ENCODE measurements at regions not wholly inside any gene's neighbourhood (a gene's known extent, or its start where the extent isn't known, plus 50 kb on each side); places are given as distances from the start of the nearest gene placed in this dataset.
A peak's percentile ranks its signal among the peaks of the same experiment; 100 is the strongest.

- no peak for DNase-seq (ENCODE audit: low read depth in 2 of 2)
Measured at GRCh38 chr2:221135699-221136098, 436.4 kb downstream of the EPHA4 start.

GRCh38 chr2:221137385-221137784 is 434.7 kb downstream of the EPHA4 start:
- no peak for DNase-seq (ENCODE audit: low read depth in 2 of 2)

GRCh38 chr2:221142341-221142740 is 429.8 kb downstream of the EPHA4 start:
- no peak for DNase-seq (ENCODE audit: low read depth in 2 of 2)

- no peak for DNase-seq (ENCODE audit: low read depth in 2 of 2)
Measured at GRCh38 chr2:221143231-221143630, 428.9 kb downstream of the EPHA4 start.

- no peak for DNase-seq (ENCODE audit: low read depth in 2 of 2)
Measured at GRCh38 chr2:221144909-221145308, 427.2 kb downstream of the EPHA4 start.

DNA sequence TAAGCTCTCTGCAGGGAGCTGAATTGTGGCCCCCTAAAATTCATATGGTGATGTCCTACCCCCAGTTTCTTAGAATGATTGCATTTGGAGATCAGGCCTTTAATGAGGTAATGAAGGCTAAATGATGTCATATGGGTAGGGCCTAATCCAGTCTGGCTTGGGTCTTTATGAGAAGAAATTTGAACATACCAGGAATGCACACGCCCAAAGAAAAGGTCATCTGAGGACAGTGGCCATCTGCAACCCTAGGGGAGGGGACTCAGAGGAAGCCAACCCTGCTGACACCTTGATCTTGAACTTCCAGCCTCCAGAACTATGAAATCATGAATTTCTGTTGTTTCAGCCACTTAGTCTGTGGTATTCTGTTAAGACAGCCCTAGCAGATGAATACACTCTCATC is 426.7 kb downstream of the EPHA4 start:
- no peak for DNase-seq (ENCODE audit: low read depth in 2 of 2)

DNA sequence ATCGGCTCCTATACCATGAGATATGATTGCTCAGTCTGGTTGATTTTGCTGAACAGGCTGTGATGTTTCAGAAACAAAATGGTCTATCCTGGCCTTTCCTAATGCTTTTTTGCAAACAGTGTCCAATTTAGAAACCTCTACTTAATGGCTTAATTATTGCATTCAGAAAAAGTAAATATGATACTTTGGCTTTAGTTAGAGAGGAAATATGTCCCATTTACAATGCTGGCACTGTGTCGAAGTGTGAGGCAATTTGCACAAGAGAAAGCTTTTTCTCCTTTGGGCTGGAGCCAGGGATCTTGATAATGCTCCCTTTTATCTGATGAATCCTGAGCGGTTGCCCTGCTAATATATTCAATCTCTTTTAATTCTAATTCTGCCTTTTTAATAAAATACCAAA is 418.9 kb downstream of the EPHA4 start:
- no peak for DNase-seq (ENCODE audit: low read depth in 2 of 2)

- no peak for DNase-seq (ENCODE audit: low read depth in 2 of 2)
Measured at GRCh38 chr2:221154176-221154575, 417.9 kb downstream of the EPHA4 start.

DNA sequence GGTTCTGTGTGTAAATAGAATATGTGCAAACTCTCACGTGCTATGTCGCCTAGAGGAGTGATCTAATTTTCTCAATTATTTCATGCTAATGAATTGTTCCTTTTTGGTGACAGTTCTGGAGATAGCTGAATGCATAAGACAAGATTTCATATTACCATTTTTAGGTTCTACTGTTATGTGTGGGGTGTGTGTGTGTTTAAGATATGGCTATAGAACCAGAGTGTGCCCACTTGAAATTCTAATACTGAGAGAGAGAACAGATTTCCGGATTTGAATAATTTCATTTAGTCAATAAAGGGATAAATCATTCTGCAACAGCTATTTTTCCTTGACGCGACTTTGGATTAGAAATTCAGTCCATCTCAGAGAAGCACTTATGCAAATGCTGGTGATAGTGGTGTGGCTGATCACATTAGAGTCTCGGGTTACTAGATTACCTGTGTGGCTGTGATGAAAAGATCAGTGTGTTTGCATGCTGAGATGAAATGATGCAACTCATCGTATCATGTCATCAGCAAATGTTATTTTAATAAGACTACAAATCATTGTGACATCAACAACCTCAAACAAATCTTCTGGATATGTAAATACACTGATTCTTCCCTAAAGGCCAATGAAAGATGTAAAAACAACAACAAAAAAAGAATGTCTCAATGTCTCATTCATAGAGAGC is 415.9 kb downstream of the EPHA4 start:
- no peak for DNase-seq (ENCODE audit: low read depth in 2 of 2)

DNA sequence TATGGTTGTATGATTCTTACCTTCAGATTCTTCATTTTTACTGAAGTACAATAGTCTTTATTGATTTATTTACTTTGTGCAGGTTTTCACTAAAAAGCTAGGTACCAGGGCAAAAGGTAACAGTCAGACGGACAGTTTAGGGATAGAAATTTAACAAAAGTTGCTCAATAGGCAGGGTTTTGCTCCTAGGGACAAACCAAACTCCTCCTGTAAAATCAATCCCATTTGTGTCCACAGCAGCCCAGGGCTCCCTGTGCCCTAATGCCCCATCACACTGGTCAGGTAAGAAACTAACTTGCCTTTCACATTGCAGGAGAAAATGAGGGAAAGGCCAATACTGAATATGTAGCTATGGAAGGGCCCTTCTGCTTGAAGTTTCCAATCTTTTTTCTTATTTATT is 410.9 kb downstream of the EPHA4 start:
- DNase-seq (ENCODE audit: low read depth in 2 of 2): no peak

DNA sequence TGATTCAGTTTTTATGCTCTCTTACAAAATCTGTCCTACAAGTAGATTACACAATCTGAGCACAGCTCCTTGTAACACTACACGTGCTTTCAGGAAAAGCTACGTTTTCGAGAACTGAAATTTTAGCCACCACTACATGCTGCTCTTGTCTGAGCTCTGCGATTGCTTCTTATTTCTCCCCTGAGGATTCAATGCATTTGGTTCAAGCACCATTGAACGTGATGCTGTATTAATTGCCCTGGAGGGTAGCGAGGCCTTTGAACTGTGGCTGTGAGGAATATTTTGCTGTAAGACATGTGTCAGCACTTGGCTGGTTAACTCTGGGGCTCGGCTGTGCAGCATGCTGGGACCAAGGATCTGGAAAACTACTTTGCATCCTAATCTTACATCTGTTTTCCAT is 405.8 kb downstream of the EPHA4 start:
- peak; percentile 56 to 62 for DNase-seq (ENCODE audit: low read depth in 2 of 2)

DNA sequence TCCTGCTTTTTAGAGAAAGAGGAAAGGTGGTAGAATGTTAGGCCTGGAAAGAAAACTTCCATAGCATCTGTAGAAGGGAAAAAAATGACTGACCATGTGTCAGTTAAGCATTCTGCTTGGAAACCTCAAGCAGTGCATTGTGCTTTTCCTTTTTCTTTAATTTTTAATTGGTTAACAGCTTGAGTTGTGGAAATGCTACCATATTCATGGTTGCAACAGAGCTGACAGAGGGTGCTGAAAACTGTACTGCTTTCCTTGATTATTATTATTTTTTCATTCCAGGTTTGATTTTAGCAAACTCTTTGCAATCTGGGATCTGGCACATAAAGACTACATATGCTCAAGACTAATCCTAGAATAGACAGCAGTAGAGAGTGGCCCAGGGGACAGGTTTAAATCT is 404.5 kb downstream of the EPHA4 start:
- no peak for DNase-seq (ENCODE audit: low read depth in 2 of 2)

DNA sequence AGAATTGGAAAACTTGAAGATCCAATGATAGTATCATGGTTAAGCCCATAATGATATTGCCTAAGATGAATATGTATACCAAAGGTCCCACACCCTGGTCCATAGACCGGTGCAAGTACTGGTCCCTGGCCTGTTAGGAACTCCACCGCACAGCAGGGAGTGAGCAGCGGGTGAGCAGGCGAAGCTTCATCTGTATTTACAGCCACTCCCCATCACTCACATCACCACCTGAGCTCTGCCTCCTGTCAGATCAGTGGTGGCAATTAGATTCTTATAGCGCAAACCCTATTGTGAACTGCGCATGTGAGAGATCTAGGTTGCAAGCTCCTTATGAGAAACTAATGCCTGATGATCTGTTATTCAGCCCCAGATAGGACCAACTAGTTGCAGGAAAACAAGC is 402.4 kb downstream of the EPHA4 start:
- DNase-seq (ENCODE audit: low read depth in 2 of 2): no peak

DNA sequence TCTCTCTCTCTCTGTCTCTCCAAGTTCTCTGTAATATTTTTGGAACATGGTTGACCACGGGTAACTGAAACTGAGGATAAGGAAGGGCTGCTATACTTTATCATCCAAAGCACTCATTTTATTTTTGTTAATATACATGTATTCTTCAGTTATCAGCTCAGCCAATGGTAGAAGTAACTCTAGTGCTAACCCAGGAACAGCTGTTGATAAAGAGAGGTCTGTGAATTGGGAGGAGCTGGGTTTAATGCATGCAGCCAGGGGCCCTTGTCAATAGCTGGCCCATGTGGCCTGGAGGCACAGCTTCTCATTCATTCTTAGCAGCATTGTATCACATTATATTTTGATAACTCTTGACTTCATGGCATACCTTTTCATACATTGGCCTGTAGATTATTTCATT is 401.6 kb downstream of the EPHA4 start:
- DNase-seq (ENCODE audit: low read depth in 2 of 2): no peak

DNA sequence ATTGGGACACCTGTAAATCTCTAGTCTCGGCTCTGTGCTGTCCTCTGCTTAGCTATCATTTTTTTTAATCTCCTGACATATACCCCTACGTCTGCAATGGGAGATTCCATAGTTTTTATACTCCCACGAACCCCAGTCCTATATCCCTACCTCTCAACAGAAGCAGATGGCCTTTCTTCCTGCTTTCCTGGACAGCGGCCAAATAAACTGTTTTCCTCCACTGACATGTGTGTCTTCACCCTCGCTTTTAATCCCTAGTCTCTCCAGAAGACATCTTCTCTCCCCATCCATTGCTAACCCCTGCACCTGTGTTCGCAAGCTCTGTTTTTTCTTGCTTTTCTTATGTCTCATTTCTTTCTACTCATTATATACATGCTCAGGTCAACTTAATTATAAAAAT is 395.4 kb downstream of the EPHA4 start:
- no peak for DNase-seq (ENCODE audit: low read depth in 2 of 2)

DNA sequence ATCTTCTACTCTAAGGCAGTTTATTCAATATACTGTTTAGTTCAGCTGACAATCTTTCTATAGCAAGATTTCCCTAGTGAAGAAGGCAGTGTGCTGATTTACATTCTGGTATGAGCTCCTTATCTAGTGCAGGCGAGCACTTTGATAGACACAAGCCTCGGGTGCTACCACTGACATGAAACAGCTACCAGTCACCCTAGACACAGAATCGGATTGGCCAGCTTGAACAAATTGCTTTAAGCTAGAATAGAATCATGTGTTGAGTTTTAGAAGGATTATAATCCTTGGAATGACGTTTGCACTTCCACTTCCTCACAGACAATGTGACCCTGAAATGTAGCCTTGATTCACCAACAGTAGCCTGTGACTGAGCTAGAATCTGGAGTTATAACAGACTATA is 394.0 kb downstream of the EPHA4 start:
- DNase-seq (ENCODE audit: low read depth in 2 of 2): no peak

DNA sequence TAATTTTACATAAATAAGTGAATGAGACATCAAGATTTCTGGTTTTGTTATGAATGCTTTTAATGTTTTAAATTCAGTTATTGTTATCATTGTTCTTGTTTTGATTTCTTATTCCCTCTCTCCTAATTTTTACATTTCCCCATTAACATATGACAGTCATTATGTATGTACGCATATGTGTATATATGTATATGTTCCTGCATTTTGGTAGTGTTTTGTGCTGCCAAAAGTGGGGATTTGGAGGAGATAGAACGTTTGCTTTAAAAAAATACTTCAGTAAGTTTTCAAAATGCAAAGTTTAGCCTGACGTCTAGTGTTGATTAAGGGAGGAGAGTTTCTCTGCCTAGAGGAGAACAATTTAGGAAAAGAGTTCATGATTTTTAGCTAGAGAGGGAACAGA is 385.2 kb downstream of the EPHA4 start:
- no peak for DNase-seq (ENCODE audit: low read depth in 2 of 2)

GRCh38 chr2:221189431-221190067 is 382.6 kb downstream of the EPHA4 start:
- no peak for DNase-seq (ENCODE audit: low read depth in 2 of 2)

DNA sequence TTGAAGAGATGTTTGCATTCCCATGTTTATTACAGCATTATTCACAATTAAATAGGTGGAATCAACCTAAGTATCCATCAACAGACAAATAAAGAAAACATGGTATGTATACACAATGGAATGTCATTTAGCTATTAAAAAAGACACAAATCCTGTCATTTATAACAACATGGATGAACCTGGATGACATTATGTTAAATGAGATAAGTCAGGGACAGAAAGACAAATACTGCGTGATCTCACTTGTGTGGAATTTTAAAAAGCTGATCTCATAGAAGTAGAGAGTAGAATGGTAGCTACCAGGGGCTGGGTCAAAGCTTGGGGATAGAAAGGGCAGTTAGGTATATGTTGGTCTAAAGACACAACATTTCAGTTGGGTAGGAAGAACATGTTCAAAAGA is 376.3 kb downstream of the EPHA4 start:
- DNase-seq (ENCODE audit: low read depth in 2 of 2): no peak

DNA sequence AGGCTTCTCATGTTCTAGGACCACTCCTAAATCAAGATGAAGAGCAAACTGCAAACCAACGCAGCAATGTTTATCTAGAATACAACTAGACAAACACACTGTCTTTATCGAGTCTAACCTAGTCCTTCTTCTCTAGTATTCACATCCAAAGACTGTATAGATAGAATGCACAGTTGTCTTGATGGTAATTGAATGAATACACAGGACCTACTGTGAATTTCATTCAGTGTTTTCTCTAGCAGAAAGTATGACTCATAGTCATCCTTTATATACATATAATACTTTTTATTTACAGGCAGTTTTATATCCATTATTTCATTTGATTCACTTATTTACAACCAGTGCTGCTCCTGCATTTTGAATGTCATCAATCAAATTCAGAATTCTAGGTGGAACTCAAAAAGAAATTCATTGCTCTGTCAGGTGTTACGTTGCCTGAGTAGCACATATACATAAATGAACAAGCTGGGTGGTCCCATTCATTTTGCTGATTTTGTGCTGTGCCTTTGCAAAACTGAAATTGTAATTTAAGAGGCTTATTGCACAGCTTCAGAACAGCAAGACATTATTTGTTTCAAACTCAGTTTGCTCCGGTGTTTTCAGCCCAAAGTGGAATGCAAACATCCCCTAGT is 374.8 kb downstream of the EPHA4 start:
- no peak for DNase-seq (ENCODE audit: low read depth in 2 of 2)

DNA sequence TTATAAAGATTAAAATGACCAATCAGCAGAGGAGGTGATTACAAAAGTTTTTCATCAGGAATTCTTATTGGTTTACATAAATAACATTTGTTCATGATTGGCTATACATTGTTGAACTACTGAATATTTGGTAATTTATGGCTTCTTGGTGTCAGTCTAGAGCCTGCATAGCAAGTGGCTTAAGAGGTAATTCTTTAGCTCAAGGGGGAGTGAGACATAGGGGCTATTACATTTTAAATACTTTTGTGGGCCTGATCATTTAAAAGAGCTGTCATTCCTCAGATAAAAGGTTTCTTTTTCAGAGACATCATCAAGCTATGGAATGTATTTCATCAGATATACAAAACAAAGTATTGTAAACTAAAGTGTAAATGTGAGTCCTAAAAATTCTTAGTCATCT is 373.8 kb downstream of the EPHA4 start:
- no peak for DNase-seq (ENCODE audit: low read depth in 2 of 2)

DNA sequence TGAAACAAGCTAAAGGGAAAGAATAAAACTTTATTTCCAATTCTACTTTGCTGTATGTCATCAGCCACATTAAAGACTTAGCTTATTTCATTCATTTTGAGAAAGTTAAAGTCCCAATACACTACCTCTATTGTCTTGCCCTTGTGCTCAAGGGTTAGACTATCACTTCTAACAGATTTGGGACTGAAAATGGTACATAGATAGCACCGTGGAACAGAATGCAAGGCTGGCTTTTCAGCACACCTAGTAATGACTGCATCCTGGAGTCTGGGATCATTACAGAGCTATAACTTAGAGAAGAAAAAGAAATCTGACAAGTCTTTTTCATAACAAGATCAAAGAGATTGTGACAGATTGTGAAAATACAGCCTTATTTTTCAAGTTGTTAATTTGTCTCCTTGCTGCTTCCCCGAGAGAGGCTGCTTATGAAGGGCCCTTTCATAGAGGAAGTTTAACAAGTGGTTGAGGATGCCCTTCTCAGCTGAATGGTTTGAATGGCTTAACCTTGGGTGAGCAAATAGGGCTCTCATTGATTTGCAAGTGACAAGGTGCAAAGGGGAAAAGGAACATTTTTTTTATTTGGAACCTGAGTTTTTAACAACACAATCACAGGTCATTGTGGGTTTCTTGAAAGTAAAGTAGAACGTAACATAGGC is 371.8 kb downstream of the EPHA4 start:
- no peak for DNase-seq (ENCODE audit: low read depth in 2 of 2)

DNA sequence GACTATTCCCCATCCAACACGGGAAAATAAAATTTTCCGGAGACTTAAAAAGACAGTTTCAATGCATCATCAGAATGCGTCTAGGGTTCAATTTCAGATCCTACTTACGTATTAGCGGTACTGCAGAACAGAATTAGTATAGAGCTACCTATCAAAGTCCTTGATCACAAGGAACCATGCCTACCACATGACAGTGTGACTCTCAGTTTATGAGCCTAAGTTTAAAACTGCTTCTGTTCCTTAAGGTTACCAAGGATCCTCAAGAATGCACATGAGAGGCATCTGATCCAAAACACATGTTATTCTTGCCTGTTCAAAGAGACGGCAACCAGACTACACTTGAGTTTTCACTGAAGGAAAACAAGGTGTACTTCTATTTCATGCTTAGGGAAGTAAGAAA is 369.7 kb downstream of the EPHA4 start:
- DNase-seq (ENCODE audit: low read depth in 2 of 2): no peak

Data from fibroblast of skin of left quadriceps (primary cell).